ENCODE measurements at regions not wholly inside any gene's neighbourhood (a gene's known extent, or its start where the extent isn't known, plus 50 kb on each side); places are given as distances from the start of the nearest gene placed in this dataset.

DNA sequence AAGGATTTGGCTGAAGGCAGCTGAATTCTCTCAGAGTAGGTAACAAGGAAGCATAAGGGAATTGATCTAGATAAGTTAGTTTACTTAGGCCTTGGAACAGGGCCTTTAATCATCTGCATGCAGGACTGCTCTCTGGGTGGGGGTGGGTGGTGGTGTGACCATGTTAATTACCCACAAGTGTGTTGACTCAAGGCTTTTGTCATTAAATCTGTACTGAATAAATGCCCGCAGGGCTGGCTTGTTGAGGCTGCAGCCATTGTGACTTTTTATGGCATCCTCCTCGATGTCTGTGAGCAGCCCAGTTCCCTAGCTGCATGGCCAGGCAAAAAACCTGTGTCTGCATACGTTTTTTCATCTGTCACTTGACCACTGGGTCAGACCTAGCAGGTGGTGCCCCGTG is 63.5 kb upstream of the ASCC3 start:
- no peak overlapping the region for H2AFZ ChIP-seq (ENCODE audit: low read depth, low read length, poor library complexity, severe bottlenecking)
- RAD21 ChIA-PET (ENCODE audit: low non-redundant PET in 1 of 2, low total read pairs in 2 of 2, uncharacterized antibody in 2 of 2, unreplicated experiment in 2 of 2), result no interaction called here

DNA sequence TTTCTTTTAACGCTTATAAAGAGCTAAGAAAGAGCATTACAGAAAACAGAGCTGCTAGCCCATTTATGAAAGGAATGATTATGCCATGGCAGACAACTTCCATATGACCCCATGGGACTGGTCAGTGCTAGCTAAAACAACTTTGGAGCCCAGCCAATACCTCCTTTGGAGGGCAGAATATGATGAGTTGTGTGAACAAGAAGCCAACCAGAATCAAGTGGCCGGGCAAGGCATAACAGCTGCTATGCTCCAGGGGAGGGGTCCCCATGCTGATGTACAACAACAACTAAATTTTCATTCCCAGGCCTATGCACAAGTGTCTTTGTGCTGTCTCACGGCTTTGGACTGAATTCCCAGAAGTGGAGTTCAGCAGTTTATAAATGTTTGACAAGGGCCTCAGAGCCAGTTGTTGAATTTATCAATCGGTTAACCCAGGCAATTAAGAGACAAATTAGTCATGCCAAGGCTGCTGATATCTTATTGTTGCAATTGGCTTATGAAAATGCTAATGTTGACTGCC is 65.0 kb upstream of the ASCC3 start:
- H3K4me3 ChIP-seq (replicated peaks in 1 of 2; ENCODE audit: low read depth in 1 of 2, low read length in 2 of 2), result no peak overlapping the region
- H3K9me3 ChIP-seq (ENCODE audit: control insufficient read depth in 1 of 2, insufficient read depth in 1 of 2, low read depth in 1 of 2, low read length in 2 of 2), result no peaks in the 10 kb centered on the region
- DNase-seq (ENCODE audit: low read depth, low spot score) (no peak), ATAC-seq (no peak)
- no peaks in the 10 kb centered on the region for H3K4me1 ChIP-seq (ENCODE audit: control insufficient read depth in 1 of 2, insufficient read depth in 2 of 2, low read length in 2 of 2)
- H3K4me2 ChIP-seq (ENCODE audit: low read length), result no peak overlapping the region
- POLR2A ChIA-PET, result no interaction called here
- no peaks in the 10 kb centered on the region for H3K79me2 ChIP-seq (ENCODE audit: insufficient read depth, low read length)
- CTCF ChIA-PET, result no interaction called here
- H4K20me1 ChIP-seq (ENCODE audit: insufficient read depth), result no peaks in the 10 kb centered on the region
- no peak overlapping the region for H3K9ac ChIP-seq (ENCODE audit: low read length)
- H2AFZ ChIP-seq (ENCODE audit: low read depth, low read length, poor library complexity, severe bottlenecking), result no peak overlapping the region
- no peak overlapping the region for H3K27ac ChIP-seq (ENCODE audit: low read depth, low read length)
- no peaks in the 10 kb centered on the region for H3K27me3 ChIP-seq (ENCODE audit: insufficient read depth, low read length)
- H3K9me2 ChIP-seq (ENCODE audit: insufficient read depth), result no peaks in the 10 kb centered on the region
- RAD21 ChIA-PET (ENCODE audit: low non-redundant PET in 1 of 2, low total read pairs in 2 of 2, uncharacterized antibody in 2 of 2, unreplicated experiment in 2 of 2), result no interaction called here
- no peaks in the 10 kb centered on the region for H3K36me3 ChIP-seq (ENCODE audit: control insufficient read depth in 1 of 2, insufficient read depth in 2 of 2, low read length in 2 of 2)
- no TSS peak for BruUV-seq (replicated peaks)
- intact Hi-C loops (cut with micrococcal nuclease), result no loop called here
- TF ChIP-seq, protein P1, sequence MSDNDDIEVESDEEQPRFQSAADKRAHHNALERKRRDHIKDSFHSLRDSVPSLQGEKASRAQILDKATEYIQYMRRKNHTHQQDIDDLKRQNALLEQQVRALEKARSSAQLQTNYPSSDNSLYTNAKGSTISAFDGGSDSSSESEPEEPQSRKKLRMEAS (IDR thresholded peaks at IDR 0.05), result no peak
- TF ChIP-seq, protein P2, sequence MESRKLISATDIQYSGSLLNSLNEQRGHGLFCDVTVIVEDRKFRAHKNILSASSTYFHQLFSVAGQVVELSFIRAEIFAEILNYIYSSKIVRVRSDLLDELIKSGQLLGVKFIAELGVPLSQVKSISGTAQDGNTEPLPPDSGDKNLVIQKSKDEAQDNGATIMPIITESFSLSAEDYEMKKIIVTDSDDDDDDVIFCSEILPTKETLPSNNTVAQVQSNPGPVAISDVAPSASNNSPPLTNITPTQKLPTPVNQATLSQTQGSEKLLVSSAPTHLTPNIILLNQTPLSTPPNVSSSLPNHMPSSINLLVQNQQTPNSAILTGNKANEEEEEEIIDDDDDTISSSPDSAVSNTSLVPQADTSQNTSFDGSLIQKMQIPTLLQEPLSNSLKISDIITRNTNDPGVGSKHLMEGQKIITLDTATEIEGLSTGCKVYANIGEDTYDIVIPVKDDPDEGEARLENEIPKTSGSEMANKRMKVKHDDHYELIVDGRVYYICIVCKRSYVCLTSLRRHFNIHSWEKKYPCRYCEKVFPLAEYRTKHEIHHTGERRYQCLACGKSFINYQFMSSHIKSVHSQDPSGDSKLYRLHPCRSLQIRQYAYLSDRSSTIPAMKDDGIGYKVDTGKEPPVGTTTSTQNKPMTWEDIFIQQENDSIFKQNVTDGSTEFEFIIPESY (IDR thresholded peaks at IDR 0.05; ENCODE audit: extremely low read depth, insufficient replicate concordance, low read length), result no peak
- TF ChIP-seq SP1 (IDR thresholded peaks at IDR 0.05; ENCODE audit: low read depth), result no peak
- no peak for TF ChIP-seq FOSL1 (IDR thresholded peaks at IDR 0.05; ENCODE audit: low read depth)
- no peak for TF ChIP-seq TCF7L2 (IDR thresholded peaks at IDR 0.05; ENCODE audit: borderline replicate concordance, extremely low read depth, insufficient read depth, insufficient read length)
- no peak for TF ChIP-seq POLR2AphosphoS5 (IDR thresholded peaks at IDR 0.05; ENCODE audit: low read depth, low read length)
- no peak for TF ChIP-seq SRF (IDR thresholded peaks at IDR 0.05; ENCODE audit: low read depth)
- TF ChIP-seq, protein P3, sequence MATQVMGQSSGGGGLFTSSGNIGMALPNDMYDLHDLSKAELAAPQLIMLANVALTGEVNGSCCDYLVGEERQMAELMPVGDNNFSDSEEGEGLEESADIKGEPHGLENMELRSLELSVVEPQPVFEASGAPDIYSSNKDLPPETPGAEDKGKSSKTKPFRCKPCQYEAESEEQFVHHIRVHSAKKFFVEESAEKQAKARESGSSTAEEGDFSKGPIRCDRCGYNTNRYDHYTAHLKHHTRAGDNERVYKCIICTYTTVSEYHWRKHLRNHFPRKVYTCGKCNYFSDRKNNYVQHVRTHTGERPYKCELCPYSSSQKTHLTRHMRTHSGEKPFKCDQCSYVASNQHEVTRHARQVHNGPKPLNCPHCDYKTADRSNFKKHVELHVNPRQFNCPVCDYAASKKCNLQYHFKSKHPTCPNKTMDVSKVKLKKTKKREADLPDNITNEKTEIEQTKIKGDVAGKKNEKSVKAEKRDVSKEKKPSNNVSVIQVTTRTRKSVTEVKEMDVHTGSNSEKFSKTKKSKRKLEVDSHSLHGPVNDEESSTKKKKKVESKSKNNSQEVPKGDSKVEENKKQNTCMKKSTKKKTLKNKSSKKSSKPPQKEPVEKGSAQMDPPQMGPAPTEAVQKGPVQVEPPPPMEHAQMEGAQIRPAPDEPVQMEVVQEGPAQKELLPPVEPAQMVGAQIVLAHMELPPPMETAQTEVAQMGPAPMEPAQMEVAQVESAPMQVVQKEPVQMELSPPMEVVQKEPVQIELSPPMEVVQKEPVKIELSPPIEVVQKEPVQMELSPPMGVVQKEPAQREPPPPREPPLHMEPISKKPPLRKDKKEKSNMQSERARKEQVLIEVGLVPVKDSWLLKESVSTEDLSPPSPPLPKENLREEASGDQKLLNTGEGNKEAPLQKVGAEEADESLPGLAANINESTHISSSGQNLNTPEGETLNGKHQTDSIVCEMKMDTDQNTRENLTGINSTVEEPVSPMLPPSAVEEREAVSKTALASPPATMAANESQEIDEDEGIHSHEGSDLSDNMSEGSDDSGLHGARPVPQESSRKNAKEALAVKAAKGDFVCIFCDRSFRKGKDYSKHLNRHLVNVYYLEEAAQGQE (IDR thresholded peaks at IDR 0.05; ENCODE audit: low read depth), result no peak

More for the DNA sequence above, 63.5 kb upstream of the ASCC3 start:
- intact Hi-C loops (cut with micrococcal nuclease), result no loop called here
- no peaks in the 10 kb centered on the region for H3K27me3 ChIP-seq (ENCODE audit: insufficient read depth, low read length)
- H3K9me2 ChIP-seq (ENCODE audit: insufficient read depth), result no peaks in the 10 kb centered on the region
- H3K4me1 ChIP-seq (ENCODE audit: control insufficient read depth in 1 of 2, insufficient read depth in 2 of 2, low read length in 2 of 2), result no peaks in the 10 kb centered on the region
- no peak overlapping the region for H3K9ac ChIP-seq (ENCODE audit: low read length)
- ChIA-PET CTCF (no interaction called here), POLR2A (no interaction called here)
- no peaks in the 10 kb centered on the region for H3K9me3 ChIP-seq (ENCODE audit: control insufficient read depth in 1 of 2, insufficient read depth in 1 of 2, low read depth in 1 of 2, low read length in 2 of 2)
- no peak overlapping the region for H3K4me3 ChIP-seq (replicated peaks in 1 of 2; ENCODE audit: low read depth in 1 of 2, low read length in 2 of 2)
- no peaks in the 10 kb centered on the region for H4K20me1 ChIP-seq (ENCODE audit: insufficient read depth)
- no peak overlapping the region for H3K27ac ChIP-seq (ENCODE audit: low read depth, low read length)
- no peak overlapping the region for H3K4me2 ChIP-seq (ENCODE audit: low read length)
- no TSS peak for BruUV-seq (replicated peaks)
- TF ChIP-seq, protein P4, sequence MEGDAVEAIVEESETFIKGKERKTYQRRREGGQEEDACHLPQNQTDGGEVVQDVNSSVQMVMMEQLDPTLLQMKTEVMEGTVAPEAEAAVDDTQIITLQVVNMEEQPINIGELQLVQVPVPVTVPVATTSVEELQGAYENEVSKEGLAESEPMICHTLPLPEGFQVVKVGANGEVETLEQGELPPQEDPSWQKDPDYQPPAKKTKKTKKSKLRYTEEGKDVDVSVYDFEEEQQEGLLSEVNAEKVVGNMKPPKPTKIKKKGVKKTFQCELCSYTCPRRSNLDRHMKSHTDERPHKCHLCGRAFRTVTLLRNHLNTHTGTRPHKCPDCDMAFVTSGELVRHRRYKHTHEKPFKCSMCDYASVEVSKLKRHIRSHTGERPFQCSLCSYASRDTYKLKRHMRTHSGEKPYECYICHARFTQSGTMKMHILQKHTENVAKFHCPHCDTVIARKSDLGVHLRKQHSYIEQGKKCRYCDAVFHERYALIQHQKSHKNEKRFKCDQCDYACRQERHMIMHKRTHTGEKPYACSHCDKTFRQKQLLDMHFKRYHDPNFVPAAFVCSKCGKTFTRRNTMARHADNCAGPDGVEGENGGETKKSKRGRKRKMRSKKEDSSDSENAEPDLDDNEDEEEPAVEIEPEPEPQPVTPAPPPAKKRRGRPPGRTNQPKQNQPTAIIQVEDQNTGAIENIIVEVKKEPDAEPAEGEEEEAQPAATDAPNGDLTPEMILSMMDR (IDR thresholded peaks at IDR 0.05 in 2 of 3, conservative IDR thresholded peaks at IDR 0.05 in 1 of 3; ENCODE audit: borderline replicate concordance in 1 of 3, insufficient read depth in 1 of 3, low read depth in 2 of 3, low read length in 2 of 3), result no peak
- TF ChIP-seq, protein P1 (IDR thresholded peaks at IDR 0.05), result no peak
- H3K36me3 ChIP-seq (ENCODE audit: control insufficient read depth in 1 of 2, insufficient read depth in 2 of 2, low read length in 2 of 2), result no peaks in the 10 kb centered on the region
- no peak for ATAC-seq
- H3K79me2 ChIP-seq (ENCODE audit: insufficient read depth, low read length), result no peaks in the 10 kb centered on the region
- DNase-seq (ENCODE audit: low read depth, low spot score), result no peak

All from HCT116 (cell line).